ENCODE measurements at regions not wholly inside any gene's neighbourhood (a gene's known extent, or its start where the extent isn't known, plus 50 kb on each side); places are given as distances from the start of the nearest gene placed in this dataset.

- TF ChIP-seq CTCF (IDR thresholded peaks at IDR 0.05; ENCODE audit: insufficient read depth, low read depth, low read length) (no peak), EZH2 (IDR thresholded peaks at IDR 0.05; ENCODE audit: insufficient read depth, low read length) (no peak)
These were observed 802.3 kb downstream of the QKI start for GRCh38 chr6:164216839-164217238.
